OCI-LY1 (cell line): ENCODE measurements at regions not wholly inside any gene's neighbourhood (a gene's known extent, or its start where the extent isn't known, plus 50 kb on each side); places are given as distances from the start of the nearest gene placed in this dataset.

Source experiments
- EZH2 ChIP-seq: fragments of 200-600 bp; sonication (generic), shearing (Covaris generic); IDR thresholded peaks from 2 replicates; pipeline ENCODE4 v1.8.0; 2017; ENCODE audit warnings: borderline replicate concordance, mixed run types, mild to moderate bottlenecking, antibody characterized with exemption, low read length, moderate library complexity, mixed read lengths
- TF ChIP-seq, protein P1 (sequence below): fragments of 200-600 bp; sonication (generic), shearing (Covaris generic); IDR thresholded peaks from 2 replicates; pipeline ENCODE4 v1.5.1; 2017; ENCODE audit warnings: mild to moderate bottlenecking, antibody characterized with exemption, low read length, moderate library complexity, mixed read lengths

- no peak for TF ChIP-seq EZH2
- TF ChIP-seq, protein P1, sequence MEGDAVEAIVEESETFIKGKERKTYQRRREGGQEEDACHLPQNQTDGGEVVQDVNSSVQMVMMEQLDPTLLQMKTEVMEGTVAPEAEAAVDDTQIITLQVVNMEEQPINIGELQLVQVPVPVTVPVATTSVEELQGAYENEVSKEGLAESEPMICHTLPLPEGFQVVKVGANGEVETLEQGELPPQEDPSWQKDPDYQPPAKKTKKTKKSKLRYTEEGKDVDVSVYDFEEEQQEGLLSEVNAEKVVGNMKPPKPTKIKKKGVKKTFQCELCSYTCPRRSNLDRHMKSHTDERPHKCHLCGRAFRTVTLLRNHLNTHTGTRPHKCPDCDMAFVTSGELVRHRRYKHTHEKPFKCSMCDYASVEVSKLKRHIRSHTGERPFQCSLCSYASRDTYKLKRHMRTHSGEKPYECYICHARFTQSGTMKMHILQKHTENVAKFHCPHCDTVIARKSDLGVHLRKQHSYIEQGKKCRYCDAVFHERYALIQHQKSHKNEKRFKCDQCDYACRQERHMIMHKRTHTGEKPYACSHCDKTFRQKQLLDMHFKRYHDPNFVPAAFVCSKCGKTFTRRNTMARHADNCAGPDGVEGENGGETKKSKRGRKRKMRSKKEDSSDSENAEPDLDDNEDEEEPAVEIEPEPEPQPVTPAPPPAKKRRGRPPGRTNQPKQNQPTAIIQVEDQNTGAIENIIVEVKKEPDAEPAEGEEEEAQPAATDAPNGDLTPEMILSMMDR: no peak
These were observed 136.5 kb downstream of the AASDH start for GRCh38 chr4:56250776-56251175.
